ENCODE measurements at regions not wholly inside any gene's neighbourhood (a gene's known extent, or its start where the extent isn't known, plus 50 kb on each side); places are given as distances from the start of the nearest gene placed in this dataset.

DNA sequence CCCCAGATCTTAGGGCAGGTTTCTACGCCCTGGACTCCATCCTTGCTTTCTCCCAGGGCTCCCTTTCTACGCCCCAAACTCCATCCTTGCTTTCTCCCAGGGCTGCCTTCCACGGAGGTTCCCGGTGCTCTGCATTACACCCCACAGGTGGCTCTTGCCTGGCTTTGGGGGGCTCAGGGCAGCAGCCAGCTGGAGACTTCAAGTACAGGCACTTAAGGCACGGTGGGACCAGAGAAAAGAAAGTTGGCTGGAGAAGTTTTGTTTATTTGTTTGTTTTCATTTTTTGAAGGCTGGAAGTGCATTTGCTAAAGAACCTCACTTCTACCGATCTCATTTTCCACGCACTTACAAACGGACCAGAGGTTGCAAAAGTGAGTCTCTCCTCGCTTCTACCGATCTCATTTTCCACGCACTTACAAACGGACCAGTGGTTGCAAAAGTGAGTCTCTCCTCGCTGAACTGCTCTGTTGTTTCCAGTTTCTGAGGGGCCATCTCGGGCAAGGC lies 103.8 kb upstream of the MED13L start:
- ATAC-seq (no peak), DNase-seq (ENCODE audit: low read depth, low spot score) (no peak)
- POLR2A ChIA-PET = no interaction called here
- TF ChIP-seq, protein P1, sequence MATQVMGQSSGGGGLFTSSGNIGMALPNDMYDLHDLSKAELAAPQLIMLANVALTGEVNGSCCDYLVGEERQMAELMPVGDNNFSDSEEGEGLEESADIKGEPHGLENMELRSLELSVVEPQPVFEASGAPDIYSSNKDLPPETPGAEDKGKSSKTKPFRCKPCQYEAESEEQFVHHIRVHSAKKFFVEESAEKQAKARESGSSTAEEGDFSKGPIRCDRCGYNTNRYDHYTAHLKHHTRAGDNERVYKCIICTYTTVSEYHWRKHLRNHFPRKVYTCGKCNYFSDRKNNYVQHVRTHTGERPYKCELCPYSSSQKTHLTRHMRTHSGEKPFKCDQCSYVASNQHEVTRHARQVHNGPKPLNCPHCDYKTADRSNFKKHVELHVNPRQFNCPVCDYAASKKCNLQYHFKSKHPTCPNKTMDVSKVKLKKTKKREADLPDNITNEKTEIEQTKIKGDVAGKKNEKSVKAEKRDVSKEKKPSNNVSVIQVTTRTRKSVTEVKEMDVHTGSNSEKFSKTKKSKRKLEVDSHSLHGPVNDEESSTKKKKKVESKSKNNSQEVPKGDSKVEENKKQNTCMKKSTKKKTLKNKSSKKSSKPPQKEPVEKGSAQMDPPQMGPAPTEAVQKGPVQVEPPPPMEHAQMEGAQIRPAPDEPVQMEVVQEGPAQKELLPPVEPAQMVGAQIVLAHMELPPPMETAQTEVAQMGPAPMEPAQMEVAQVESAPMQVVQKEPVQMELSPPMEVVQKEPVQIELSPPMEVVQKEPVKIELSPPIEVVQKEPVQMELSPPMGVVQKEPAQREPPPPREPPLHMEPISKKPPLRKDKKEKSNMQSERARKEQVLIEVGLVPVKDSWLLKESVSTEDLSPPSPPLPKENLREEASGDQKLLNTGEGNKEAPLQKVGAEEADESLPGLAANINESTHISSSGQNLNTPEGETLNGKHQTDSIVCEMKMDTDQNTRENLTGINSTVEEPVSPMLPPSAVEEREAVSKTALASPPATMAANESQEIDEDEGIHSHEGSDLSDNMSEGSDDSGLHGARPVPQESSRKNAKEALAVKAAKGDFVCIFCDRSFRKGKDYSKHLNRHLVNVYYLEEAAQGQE (IDR thresholded peaks at IDR 0.05; ENCODE audit: insufficient read depth in 1 of 2, low read depth in 2 of 2, low read length in 1 of 2) = no peak
- CTCF ChIA-PET = no interaction called here
- no TSS peak for BruUV-seq (replicated peaks)
- H3K4me1 ChIP-seq (ENCODE audit: control insufficient read depth, insufficient read depth, low read length) = peaks cover 52% of the 10 kb centered on the region
- no peaks in the 10 kb centered on the region for H3K27me3 ChIP-seq (ENCODE audit: control insufficient read depth, insufficient read depth, low read length)
- intact Hi-C loops (cut with micrococcal nuclease; ENCODE audit: unreplicated experiment) = loop anchor here (5.0 kb wide), 1 partner anchor 99 kb away; no protein-coding TSS in a partner anchor
- no peaks in the 10 kb centered on the region for H3K9me3 ChIP-seq (ENCODE audit: control insufficient read depth, insufficient read depth, low read depth, low read length)
- peak overlapping the region; percentile 88 for H3K27ac ChIP-seq (ENCODE audit: low read length)
- H3K4me3 ChIP-seq (ENCODE audit: low read depth in 2 of 2, low read length in 2 of 2) = no peak overlapping the region
- H3K36me3 ChIP-seq (ENCODE audit: control insufficient read depth, insufficient read depth, low read length) = no peaks in the 10 kb centered on the region
- in situ Hi-C loops (cut with HindIII; ENCODE audit: low pct_unique_long_range_greater_than_20kb, low sequenced_read_pairs) = no loop called here

DNA sequence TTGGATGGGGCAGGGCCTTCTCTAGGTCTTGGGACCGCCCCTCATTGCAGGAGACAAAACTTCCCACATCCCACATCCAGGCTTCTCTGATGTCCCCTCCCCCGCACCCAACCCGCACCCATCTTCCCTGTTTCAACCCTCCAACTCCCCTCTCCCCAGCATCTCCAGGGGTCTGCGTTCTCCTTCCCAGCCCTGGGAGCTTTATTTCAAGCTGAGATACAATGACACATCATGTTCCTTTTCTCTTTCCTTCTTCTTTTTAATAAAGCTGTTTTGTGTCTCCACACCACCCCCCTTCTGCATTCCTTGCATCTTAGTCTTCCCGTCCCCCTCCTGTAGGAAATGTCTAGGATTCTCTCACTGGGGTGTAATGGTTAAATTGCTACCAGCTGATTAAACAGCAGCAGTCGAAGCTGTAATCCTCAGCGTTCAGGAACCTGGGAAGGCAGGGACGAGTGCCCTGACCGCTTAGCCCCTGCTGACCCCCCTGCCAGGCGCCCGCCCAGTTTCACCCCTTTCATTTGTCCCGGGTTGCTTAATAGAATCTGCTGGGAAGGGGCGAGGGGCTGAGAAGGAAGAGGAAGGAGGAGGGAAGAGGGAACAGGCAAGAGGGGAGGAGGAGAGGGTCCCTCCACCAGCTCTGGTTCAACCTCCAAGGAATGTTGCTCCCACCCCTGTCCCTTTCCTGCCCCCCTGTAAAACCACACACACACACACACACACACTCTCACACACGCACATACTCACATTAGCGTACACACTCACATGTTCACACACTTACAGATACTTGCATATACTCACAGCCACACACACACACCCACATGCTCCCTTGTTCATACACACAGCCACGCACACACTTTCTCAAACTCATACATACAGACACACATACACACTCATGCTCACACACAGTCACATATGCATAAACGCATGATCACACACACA lies 104.5 kb upstream of the MED13L start:
- ATAC-seq (peak; percentile 75), DNase-seq (ENCODE audit: low read depth, low spot score) (no peak)
- CTCF ChIA-PET = interaction anchor here (0.6 to 0.7 kb wide), 2 partner anchors 14 to 307 kb away, joined by 3 to 4 read pairs; no protein-coding TSS in a partner anchor
- POLR2A ChIA-PET = no interaction called here
- TF ChIP-seq SIN3A (IDR thresholded peaks at IDR 0.05; ENCODE audit: borderline replicate concordance, insufficient read depth, low read depth, low read length) (no peak), CTCF (IDR thresholded peaks at IDR 0.05) (no peak), POLR2AphosphoS5 (IDR thresholded peaks at IDR 0.05; ENCODE audit: low read depth, low read length) (no peak), TCF7L2 (IDR thresholded peaks at IDR 0.05; ENCODE audit: low read depth, low read length) (no peak)
- TF ChIP-seq, protein P1 (IDR thresholded peaks at IDR 0.05; ENCODE audit: insufficient read depth in 1 of 2, low read depth in 2 of 2, low read length in 1 of 2) = no peak
- Histone ChIP-seq H3K4me3 (ENCODE audit: low read depth in 2 of 2, low read length in 2 of 2) (peak overlapping the region in 1 of 2 experiments; percentile 14; a peak in 1 of 4 replicates), H3K9me3 (ENCODE audit: control insufficient read depth, insufficient read depth, low read depth, low read length) (no peaks in the 10 kb centered on the region), H3K36me3 (ENCODE audit: control insufficient read depth, insufficient read depth, low read length) (no peaks in the 10 kb centered on the region), H3K4me1 (ENCODE audit: control insufficient read depth, insufficient read depth, low read length) (peaks cover 45% of the 10 kb centered on the region), H3K27ac (ENCODE audit: low read length) (peak overlapping the region; percentile 88), H3K27me3 (ENCODE audit: control insufficient read depth, insufficient read depth, low read length) (no peaks in the 10 kb centered on the region)
- no TSS peak for BruUV-seq (replicated peaks)
- in situ Hi-C loops (cut with HindIII; ENCODE audit: low pct_unique_long_range_greater_than_20kb, low sequenced_read_pairs) (no loop called here), intact Hi-C loops (cut with micrococcal nuclease; ENCODE audit: unreplicated experiment) (loop anchor here (5.0 kb wide), 1 partner anchor 100 kb away; no protein-coding TSS in a partner anchor)

All from Panc1 (cell line).